Type B pancreatic cell (in vitro differentiated cells): ENCODE measurements at regions not wholly inside any gene's neighbourhood (a gene's known extent, or its start where the extent isn't known, plus 50 kb on each side); places are given as distances from the start of the nearest gene placed in this dataset.

Source experiments
- DNase-seq: peaks from one replicate; pipeline ENCODE4 v3.0.0; 2021; ENCODE audit warnings: mixed read lengths; ENCODE audit not compliant: unreplicated experiment; ENCODE audit errors: extremely low spot score
- H3K27ac Mint-ChIP-seq: 2 replicates; pipeline ENCODE4 v1.8.0; 2021; ENCODE audit warnings: mild to moderate bottlenecking, mixed read lengths
- H3K27me3 Mint-ChIP-seq: 2 replicates; pipeline ENCODE4 v1.8.0; 2021; ENCODE audit warnings: mixed read lengths
- H3K36me3 Mint-ChIP-seq: 2 replicates; pipeline ENCODE4 v1.8.0; 2021; ENCODE audit warnings: mixed read lengths
- H3K4me1 Mint-ChIP-seq: one replicate; pipeline ENCODE4 v1.8.0; 2021; ENCODE audit warnings: mixed read lengths; ENCODE audit not compliant: unreplicated experiment
- H3K4me3 Mint-ChIP-seq: 2 replicates; pipeline ENCODE4 v1.8.0; 2021; ENCODE audit warnings: mild to moderate bottlenecking, mixed read lengths
- H3K9me3 Mint-ChIP-seq: 2 replicates; pipeline ENCODE4 v1.8.0; 2021; ENCODE audit warnings: mixed read lengths
- CTCF ChIP-seq: fragments of 200-600 bp; sonication (generic); conservative IDR thresholded peaks from 2 replicates; pipeline ENCODE4 v1.5.0; 2021; ENCODE audit warnings: antibody characterized with exemption, mild to moderate bottlenecking

- Mint-ChIP-seq H3K4me3 (no peak overlapping the region), H3K9me3 (no peaks in the 10 kb centered on the region), H3K27me3 (no peaks in the 10 kb centered on the region), H3K36me3 (no peaks in the 10 kb centered on the region), H3K27ac (no peak overlapping the region), H3K4me1 (peaks cover 23% of the 10 kb centered on the region)
- no peak for DNase-seq
- no peak for TF ChIP-seq CTCF
Measured at GRCh38 chr6:114446342-114446741, 103.5 kb upstream of the HS3ST5 start.

GRCh38 chr6:114445846-114446245, 103.0 kb upstream of the HS3ST5 start:
- TF ChIP-seq CTCF, result no peak
- DNase-seq, result no peak
- H3K27ac Mint-ChIP-seq, result no peak overlapping the region
- no peaks in the 10 kb centered on the region for H3K36me3 Mint-ChIP-seq
- H3K27me3 Mint-ChIP-seq, result no peaks in the 10 kb centered on the region
- no peak overlapping the region for H3K4me3 Mint-ChIP-seq
- H3K4me1 Mint-ChIP-seq, result peaks cover 23% of the 10 kb centered on the region
- H3K9me3 Mint-ChIP-seq, result no peaks in the 10 kb centered on the region

- H3K9me3 Mint-ChIP-seq, result no peaks in the 10 kb centered on the region
- H3K36me3 Mint-ChIP-seq, result no peaks in the 10 kb centered on the region
- H3K27me3 Mint-ChIP-seq, result no peaks in the 10 kb centered on the region
- H3K4me3 Mint-ChIP-seq, result no peak overlapping the region
- no peak for TF ChIP-seq CTCF
- no peak overlapping the region for H3K27ac Mint-ChIP-seq
- peaks cover 5% of the 10 kb centered on the region for H3K4me1 Mint-ChIP-seq
- DNase-seq, result no peak
Measured at GRCh38 chr6:114439411-114439810, 96.6 kb upstream of the HS3ST5 start.

- Mint-ChIP-seq H3K27ac (no peak overlapping the region), H3K27me3 (no peaks in the 10 kb centered on the region), H3K9me3 (no peaks in the 10 kb centered on the region), H3K36me3 (no peaks in the 10 kb centered on the region), H3K4me1 (peaks cover 3% of the 10 kb centered on the region), H3K4me3 (no peak overlapping the region)
- no peak for TF ChIP-seq CTCF
- no peak for DNase-seq
Measured at GRCh38 chr6:114437235-114437634, 94.4 kb upstream of the HS3ST5 start.

- H3K27ac Mint-ChIP-seq, result no peak overlapping the region
- peaks cover 3% of the 10 kb centered on the region for H3K4me1 Mint-ChIP-seq
- no peak for DNase-seq
- H3K27me3 Mint-ChIP-seq, result no peaks in the 10 kb centered on the region
- no peaks in the 10 kb centered on the region for H3K9me3 Mint-ChIP-seq
- TF ChIP-seq CTCF, result no peak
- H3K4me3 Mint-ChIP-seq, result no peak overlapping the region
- H3K36me3 Mint-ChIP-seq, result no peaks in the 10 kb centered on the region
Measured at GRCh38 chr6:114436691-114437090, 93.9 kb upstream of the HS3ST5 start.

- Mint-ChIP-seq H3K4me1 (peaks cover 8% of the 10 kb centered on the region), H3K9me3 (no peaks in the 10 kb centered on the region), H3K27ac (no peak overlapping the region), H3K27me3 (no peaks in the 10 kb centered on the region), H3K4me3 (no peak overlapping the region), H3K36me3 (no peaks in the 10 kb centered on the region)
- no peak for DNase-seq
- no peak for TF ChIP-seq CTCF
Measured at GRCh38 chr6:114435985-114436384, 93.2 kb upstream of the HS3ST5 start.
